BLaER1 treated with 17β-estradiol and CSF1 and Interleukin-3, amounts not matched to agents 10 nM and 100 nM (cell line): ENCODE measurements at regions not wholly inside any gene's neighbourhood (a gene's known extent, or its start where the extent isn't known, plus 50 kb on each side); places are given as distances from the start of the nearest gene placed in this dataset.

Experiments used
- H3K27ac ChIP-seq, 11 experiments: shearing (Covaris generic); formaldehyde crosslinking; 2 replicates each; pipeline ENCODE4 v1.8.1; 2022
- H3K27me3 ChIP-seq, 11 experiments: shearing (Covaris generic); formaldehyde crosslinking; 2 replicates each; pipeline ENCODE4 v1.8.1; 2022
- H3K36me3 ChIP-seq, 11 experiments: shearing (Covaris generic); formaldehyde crosslinking; 2 replicates each; pipeline ENCODE4 v1.8.1; 2022
- H3K4me1 ChIP-seq, 10 experiments: shearing (Covaris generic); formaldehyde crosslinking; 2 replicates each; pipeline ENCODE4 v1.8.1; 2022
- H3K4me2 ChIP-seq, 11 experiments: shearing (Covaris generic); formaldehyde crosslinking; 2 replicates each; pipeline ENCODE4 v1.8.1; 2022
- H3K4me3 ChIP-seq, 10 experiments: shearing (Covaris generic); formaldehyde crosslinking; 2 replicates each; pipeline ENCODE4 v1.8.1; 2022
- H3K9ac ChIP-seq, 11 experiments: shearing (Covaris generic); formaldehyde crosslinking; 2 replicates each; pipeline ENCODE4 v1.8.1; 2022
- H3K9me3 ChIP-seq, 11 experiments: shearing (Covaris generic); formaldehyde crosslinking; replicated peaks in 1 of 11; 2 replicates each; pipeline ENCODE4 v1.8.1; 2022
- H4K20me1 ChIP-seq, 11 experiments: shearing (Covaris generic); formaldehyde crosslinking; 2 replicates each; pipeline ENCODE4 v1.8.1; 2022
- Cebpa-rat ChIP-seq, 11 experiments: shearing (Covaris generic); IDR thresholded peaks; 2 replicates each; pipeline ENCODE4 v1.8.1; 2022

- peaks cover 0 to 4% (median 0%) of the 10 kb centered on the region in 11 experiments; a peak in 3 of 22 replicates for H3K9me3 ChIP-seq
- no peak overlapping the region for H3K4me2 ChIP-seq
- no peak overlapping the region for H3K9ac ChIP-seq
- no peaks in the 10 kb centered on the region for H3K36me3 ChIP-seq
- no peak overlapping the region for H3K4me3 ChIP-seq
- no peak overlapping the region for H3K27ac ChIP-seq
- H3K4me1 ChIP-seq: 0 out of 20 replicates have a peak, but pooled peaks cover 0 to 5% (median 0%) of the 10 kb centered on the region in 10 experiments
- no peak for TF ChIP-seq Cebpa-rat (IDR thresholded peaks at IDR 0.05)
- no peaks in the 10 kb centered on the region; a peak in 1 of 22 replicates for H4K20me1 ChIP-seq
- no peaks in the 10 kb centered on the region for H3K27me3 ChIP-seq
These were observed 103.0 kb downstream of the CPZ start for GRCh38 chr4:8695237-8696219.

- Histone ChIP-seq H3K27me3 (no peaks in the 10 kb centered on the region), H3K4me1 (0 out of 20 replicates have a peak, but pooled peaks cover 0 to 5% (median 0%) of the 10 kb centered on the region in 10 experiments), H3K36me3 (no peaks in the 10 kb centered on the region), H3K27ac (no peak overlapping the region), H3K4me2 (no peak overlapping the region), H3K4me3 (no peak overlapping the region), H3K9me3 (peaks cover 0 to 4% (median 0%) of the 10 kb centered on the region in 11 experiments; a peak in 3 of 22 replicates), H3K9ac (no peak overlapping the region), H4K20me1 (no peaks in the 10 kb centered on the region; a peak in 2 of 22 replicates)
- no peak for TF ChIP-seq Cebpa-rat (IDR thresholded peaks at IDR 0.05)
These were observed 102.1 kb downstream of the CPZ start for GRCh38 chr4:8694651-8695151.

DNA sequence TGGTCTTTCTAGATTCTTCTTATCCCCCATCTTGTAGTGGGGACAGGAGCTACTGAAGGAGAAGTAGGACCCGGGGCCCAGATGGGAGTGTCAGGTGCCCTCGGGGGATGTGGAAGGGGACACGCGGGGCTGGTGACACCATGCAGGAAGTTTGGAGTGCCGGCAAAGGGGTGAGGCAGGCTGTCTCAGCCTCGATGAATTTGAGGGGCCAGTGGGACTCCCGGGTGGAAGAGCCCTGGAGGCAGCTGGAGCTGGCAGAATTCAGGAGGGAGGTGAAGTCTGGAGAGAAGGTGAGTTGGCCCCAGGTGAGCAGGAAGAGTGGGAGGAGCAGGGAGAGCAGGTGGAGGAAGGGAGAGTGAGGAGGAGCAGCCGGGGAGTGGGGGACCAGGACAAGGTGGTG, 101.7 kb downstream of the CPZ start:
- Histone ChIP-seq H3K4me2 (no peak overlapping the region), H3K36me3 (no peaks in the 10 kb centered on the region), H4K20me1 (no peaks in the 10 kb centered on the region; a peak in 3 of 22 replicates), H3K27ac (no peak overlapping the region), H3K9me3 (peaks cover 0 to 4% (median 0%) of the 10 kb centered on the region in 11 experiments; a peak in 3 of 22 replicates), H3K4me1 (0 out of 20 replicates have a peak, but pooled peaks cover 0 to 5% (median 0%) of the 10 kb centered on the region in 10 experiments), H3K27me3 (no peaks in the 10 kb centered on the region), H3K4me3 (no peak overlapping the region), H3K9ac (no peak overlapping the region)
- TF ChIP-seq Cebpa-rat (IDR thresholded peaks at IDR 0.05): no peak

DNA sequence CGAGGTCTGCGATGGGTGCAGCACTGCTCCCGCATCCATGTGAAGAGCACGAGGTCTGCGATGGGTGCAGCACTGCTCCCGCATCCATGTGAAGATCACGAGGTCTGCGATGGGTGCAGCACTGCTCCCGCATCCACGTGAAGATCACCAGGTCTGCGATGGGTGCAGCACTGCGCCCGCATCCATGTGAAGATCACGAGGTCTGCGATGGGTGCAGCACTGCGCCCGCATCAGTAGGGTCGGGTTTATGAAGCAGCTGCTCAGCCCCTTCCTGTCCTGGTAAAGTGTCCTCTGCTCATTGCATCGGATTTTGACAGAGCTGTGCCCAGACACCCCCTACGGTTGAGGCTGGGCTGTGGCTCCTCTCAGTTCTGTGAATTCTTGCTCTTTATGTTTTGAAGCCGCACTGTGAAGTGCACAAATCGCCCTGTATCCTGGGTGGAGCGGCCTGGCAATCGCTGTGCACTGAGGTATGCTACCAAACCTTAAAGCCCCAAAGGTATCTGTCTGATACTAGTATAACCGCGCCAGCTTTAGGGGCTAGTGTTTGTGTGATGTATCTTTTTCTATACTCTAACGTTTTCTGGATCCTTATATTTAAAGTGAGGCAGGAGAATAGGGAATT, 98.7 kb downstream of the CPZ start:
- no peak overlapping the region for H3K4me2 ChIP-seq
- no peaks in the 10 kb centered on the region; a peak in 2 of 22 replicates for H4K20me1 ChIP-seq
- TF ChIP-seq Cebpa-rat (IDR thresholded peaks at IDR 0.05): no peak
- H3K9me3 ChIP-seq: no peaks in the 10 kb centered on the region
- 0 out of 20 replicates have a peak, but pooled peaks cover 0 to 4% (median 0%) of the 10 kb centered on the region in 10 experiments for H3K4me1 ChIP-seq
- H3K9ac ChIP-seq: no peak overlapping the region
- H3K27me3 ChIP-seq: no peaks in the 10 kb centered on the region
- H3K4me3 ChIP-seq: no peak overlapping the region
- no peak overlapping the region for H3K27ac ChIP-seq
- no peaks in the 10 kb centered on the region for H3K36me3 ChIP-seq

DNA sequence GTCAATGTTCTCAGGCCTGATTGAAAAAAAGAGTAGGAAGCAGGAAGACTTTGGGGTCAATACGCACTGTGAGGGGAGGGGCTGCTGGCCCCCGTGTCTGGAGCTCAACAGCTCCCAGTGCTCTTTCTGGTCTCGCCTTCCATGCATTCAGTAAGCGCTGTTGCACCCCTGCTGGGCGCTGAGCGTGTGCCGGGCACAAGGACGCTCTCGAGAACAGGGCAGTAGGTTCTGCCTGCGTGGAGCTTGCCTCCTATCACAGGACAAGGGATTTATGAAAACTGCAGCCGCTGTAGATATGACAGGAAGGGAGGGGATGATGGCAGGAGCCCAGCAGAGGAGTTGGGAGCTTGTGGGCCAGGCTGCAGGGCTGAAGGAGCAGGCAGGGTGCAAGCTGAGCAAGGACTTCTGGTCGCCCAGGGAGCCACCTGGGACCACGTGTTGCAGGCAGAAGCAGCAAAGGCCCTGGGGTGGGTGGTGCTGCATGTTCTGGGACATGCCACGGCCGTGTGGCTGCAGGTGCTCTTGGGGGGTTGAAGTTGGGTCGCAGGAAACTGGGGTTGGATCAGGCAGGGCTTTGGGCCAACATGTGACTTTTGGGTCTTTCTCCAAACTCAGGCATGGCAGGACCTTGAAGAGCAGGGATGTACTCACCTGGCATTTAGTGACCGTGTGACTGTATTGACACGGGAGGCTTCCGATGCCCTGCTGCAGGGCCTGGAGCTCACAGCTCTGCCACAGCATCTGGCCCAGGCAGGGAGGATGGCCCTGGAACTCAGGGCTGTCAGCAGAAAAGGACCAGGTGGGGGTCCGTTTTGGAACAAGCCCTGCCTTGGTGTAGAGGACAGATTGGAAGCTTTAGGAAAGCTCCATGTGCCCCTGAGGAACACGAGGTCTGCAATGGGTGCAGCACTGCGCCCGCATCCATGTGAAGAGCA, 97.9 kb downstream of the CPZ start:
- Histone ChIP-seq H4K20me1 (no peaks in the 10 kb centered on the region; a peak in 2 of 22 replicates), H3K4me3 (no peak overlapping the region), H3K27me3 (no peaks in the 10 kb centered on the region), H3K4me1 (no peaks in the 10 kb centered on the region), H3K9me3 (no peaks in the 10 kb centered on the region), H3K9ac (no peak overlapping the region), H3K27ac (no peak overlapping the region), H3K4me2 (no peak overlapping the region), H3K36me3 (no peaks in the 10 kb centered on the region)
- TF ChIP-seq Cebpa-rat (IDR thresholded peaks at IDR 0.05): no peak

GRCh38 chr4:8689741-8690140, 97.2 kb downstream of the CPZ start:
- H3K4me1 ChIP-seq: no peaks in the 10 kb centered on the region
- H3K9ac ChIP-seq: no peak overlapping the region
- no peaks in the 10 kb centered on the region for H3K27me3 ChIP-seq
- no peaks in the 10 kb centered on the region; a peak in 2 of 22 replicates for H4K20me1 ChIP-seq
- H3K4me2 ChIP-seq: no peak overlapping the region
- H3K4me3 ChIP-seq: no peak overlapping the region
- no peaks in the 10 kb centered on the region for H3K9me3 ChIP-seq
- no peak overlapping the region for H3K27ac ChIP-seq
- no peak for TF ChIP-seq Cebpa-rat (IDR thresholded peaks at IDR 0.05)
- no peaks in the 10 kb centered on the region for H3K36me3 ChIP-seq

DNA sequence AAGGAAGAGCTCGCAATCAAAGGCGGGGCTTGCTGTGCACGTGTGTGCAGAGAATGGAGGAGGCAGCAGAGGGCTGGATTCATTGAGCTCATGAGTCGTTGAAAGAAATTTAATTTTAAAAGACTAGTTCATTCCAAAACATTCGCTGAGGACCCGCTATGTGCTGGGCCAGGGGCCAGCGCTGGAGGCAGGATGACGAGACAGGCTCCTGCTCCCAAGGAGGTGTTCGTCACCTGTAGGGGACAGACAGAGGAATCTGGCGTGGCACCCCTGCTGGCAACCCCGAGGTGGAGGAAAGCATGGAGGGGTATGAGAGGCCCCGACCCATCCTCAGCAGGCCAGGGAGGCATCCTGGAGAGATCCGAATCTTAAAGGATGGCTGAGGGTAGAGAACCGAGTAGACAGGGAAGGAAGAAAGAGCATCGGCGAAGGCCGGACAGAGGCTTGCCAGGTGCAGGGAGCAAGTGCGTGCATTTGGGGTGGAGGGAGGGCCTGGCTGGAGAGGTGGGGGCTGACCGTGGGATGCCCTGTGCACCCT, 96.4 kb downstream of the CPZ start:
- no peak for TF ChIP-seq Cebpa-rat (IDR thresholded peaks at IDR 0.05)
- H3K27me3 ChIP-seq: no peaks in the 10 kb centered on the region

More for the DNA sequence above, 96.4 kb downstream of the CPZ start:
- Histone ChIP-seq H3K4me1 (no peaks in the 10 kb centered on the region), H3K9ac (no peak overlapping the region), H3K36me3 (no peaks in the 10 kb centered on the region), H4K20me1 (no peaks in the 10 kb centered on the region; a peak in 2 of 22 replicates), H3K9me3 (no peaks in the 10 kb centered on the region), H3K27ac (no peak overlapping the region), H3K4me3 (no peak overlapping the region), H3K4me2 (no peak overlapping the region)
